C4-2B (cell line): ENCODE measurements at regions not wholly inside any gene's neighbourhood (a gene's known extent, or its start where the extent isn't known, plus 50 kb on each side); places are given as distances from the start of the nearest gene placed in this dataset.
"Not testable (repeated sequence)": the region's sequence is repeated elsewhere in the genome, so short reads cannot be mapped to it uniquely, and the experiment has no call there.

Experiments used
- H3K27ac ChIP-seq: fragments of 450-650 bp; 2 replicates; pipeline ENCODE4 v1.5.1; 2017
- CTCF ChIP-seq: fragments of 450-650 bp; conservative IDR thresholded peaks from 2 replicates; pipeline ENCODE4 v1.5.1; 2017; ENCODE audit warnings: mild to moderate bottlenecking
- ZFX ChIP-seq: fragments of 450-650 bp; IDR thresholded peaks from 2 replicates; pipeline ENCODE4 v1.6.1; 2017

- no peak overlapping the region for H3K27ac ChIP-seq
- TF ChIP-seq ZFX (no peak), CTCF (no peak)
Measured at GRCh38 chr2:215537611-215538010, 101.7 kb upstream of the FN1 start.

GRCh38 chr2:215536510-215536909, 100.6 kb upstream of the FN1 start:
- H3K27ac ChIP-seq, result 0 out of 2 replicates have a peak overlapping the region, but pooled peaks have one; percentile 17
- no peak for TF ChIP-seq CTCF
- TF ChIP-seq ZFX, result no peak

- no peak overlapping the region for H3K27ac ChIP-seq
- TF ChIP-seq ZFX (no peak), CTCF (no peak)
Measured at GRCh38 chr2:215535741-215536140, 99.9 kb upstream of the FN1 start.

GRCh38 chr2:215535125-215535668, 99.3 kb upstream of the FN1 start:
- TF ChIP-seq CTCF (no peak), ZFX (no peak)
- H3K27ac ChIP-seq, result no peak overlapping the region

- H3K27ac ChIP-seq, result not testable (repeated sequence)
Measured at GRCh38 chr2:215533716-215534115, 97.8 kb upstream of the FN1 start.

GRCh38 chr2:215532844-215533243, 97.0 kb upstream of the FN1 start:
- no peak for TF ChIP-seq CTCF
- no peak for TF ChIP-seq ZFX
- H3K27ac ChIP-seq, result no peak overlapping the region

GRCh38 chr2:215531284-215531683, 95.4 kb upstream of the FN1 start:
- H3K27ac ChIP-seq, result no peak overlapping the region

More at GRCh38 chr2:215531284-215531683, 95.4 kb upstream of the FN1 start:
- TF ChIP-seq CTCF (no peak), ZFX (no peak)
